ENCODE measurements at regions not wholly inside any gene's neighbourhood (a gene's known extent, or its start where the extent isn't known, plus 50 kb on each side); places are given as distances from the start of the nearest gene placed in this dataset.

GRCh38 chr19:31943191-31943661 lies 402.2 kb upstream of the ZNF507 start:
- TF ChIP-seq POLR2AphosphoS5 (IDR thresholded peaks at IDR 0.05) = no peak
- TF ChIP-seq EP300 (IDR thresholded peaks at IDR 0.05) = no peak
- no peak for TF ChIP-seq CTCF (IDR thresholded peaks at IDR 0.05)
- no peak for TF ChIP-seq POLR2A (IDR thresholded peaks at IDR 0.05)
- Histone ChIP-seq H3K9me3 (no peaks in the 10 kb centered on the region), H3K36me3 (no peaks in the 10 kb centered on the region), H3K27ac (no peak overlapping the region), H3K4me3 (no peak overlapping the region), H3K4me1 (no peaks in the 10 kb centered on the region), H3K27me3 (no peaks in the 10 kb centered on the region)
- no peak for ATAC-seq
- WGBS, 2 donors (ENCODE audit: low coverage in 1 of 2) = 57 to 66% methylated on average over 4 to 9 of the region's 11 CpGs

- no peak for ATAC-seq
- Histone ChIP-seq H3K4me1 (no peaks in the 10 kb centered on the region), H3K27me3 (no peaks in the 10 kb centered on the region), H3K4me3 (no peak overlapping the region), H3K27ac (no peak overlapping the region), H3K36me3 (no peaks in the 10 kb centered on the region), H3K9me3 (no peaks in the 10 kb centered on the region)
- TF ChIP-seq POLR2AphosphoS5 (IDR thresholded peaks at IDR 0.05) = no peak
- no peak for TF ChIP-seq CTCF (IDR thresholded peaks at IDR 0.05)
- TF ChIP-seq EP300 (IDR thresholded peaks at IDR 0.05) = no peak
- TF ChIP-seq POLR2A (IDR thresholded peaks at IDR 0.05) = no peak
- 58 to 66% methylated on average over 9 to 11 of the region's 11 CpGs for WGBS, 2 donors (ENCODE audit: low coverage in 1 of 2)
Measured at GRCh38 chr19:31943778-31944177, 401.6 kb upstream of the ZNF507 start.

- H3K27ac ChIP-seq = no peak overlapping the region
- H3K4me1 ChIP-seq = no peaks in the 10 kb centered on the region
- no peaks in the 10 kb centered on the region for H3K27me3 ChIP-seq
- no peaks in the 10 kb centered on the region for H3K9me3 ChIP-seq
- no peak for TF ChIP-seq CTCF (IDR thresholded peaks at IDR 0.05)
- TF ChIP-seq POLR2A (IDR thresholded peaks at IDR 0.05) = no peak
- no peak for TF ChIP-seq EP300 (IDR thresholded peaks at IDR 0.05)
- no peak for TF ChIP-seq POLR2AphosphoS5 (IDR thresholded peaks at IDR 0.05)
- no peak overlapping the region for H3K4me3 ChIP-seq
- WGBS, 2 donors (ENCODE audit: low coverage in 1 of 2) = 93 to 100% methylated on average over 1 to 3 of the region's 3 CpGs
- no peaks in the 10 kb centered on the region for H3K36me3 ChIP-seq
- ATAC-seq = no peak
Measured at GRCh38 chr19:31944326-31944725, 401.1 kb upstream of the ZNF507 start.

- Histone ChIP-seq H3K4me1 (no peaks in the 10 kb centered on the region), H3K36me3 (no peaks in the 10 kb centered on the region), H3K27me3 (no peaks in the 10 kb centered on the region), H3K9me3 (no peaks in the 10 kb centered on the region), H3K27ac (no peak overlapping the region), H3K4me3 (no peak overlapping the region)
- WGBS, 2 donors (ENCODE audit: low coverage in 1 of 2) = 17 to 50% methylated on average over 1 of the region's 4 CpGs
- TF ChIP-seq CTCF (IDR thresholded peaks at IDR 0.05) (no peak), EP300 (IDR thresholded peaks at IDR 0.05) (no peak), POLR2A (IDR thresholded peaks at IDR 0.05) (no peak), POLR2AphosphoS5 (IDR thresholded peaks at IDR 0.05) (no peak)
- no peak for ATAC-seq
Measured at GRCh38 chr19:31946491-31946890, 398.9 kb upstream of the ZNF507 start.

GRCh38 chr19:31947436-31948115 lies 397.8 kb upstream of the ZNF507 start:
- 87% methylated on average over 3 to 9 of the region's 17 CpGs for WGBS, 2 donors (ENCODE audit: low coverage in 1 of 2)

More at GRCh38 chr19:31947436-31948115, 397.8 kb upstream of the ZNF507 start:
- no peak for TF ChIP-seq POLR2AphosphoS5 (IDR thresholded peaks at IDR 0.05)
- no peak for TF ChIP-seq POLR2A (IDR thresholded peaks at IDR 0.05)
- TF ChIP-seq CTCF (IDR thresholded peaks at IDR 0.05) = no peak
- TF ChIP-seq EP300 (IDR thresholded peaks at IDR 0.05) = no peak
- H3K4me1 ChIP-seq = no peaks in the 10 kb centered on the region
- no peak for ATAC-seq
- H3K27me3 ChIP-seq = no peaks in the 10 kb centered on the region
- no peaks in the 10 kb centered on the region for H3K36me3 ChIP-seq
- H3K9me3 ChIP-seq = no peaks in the 10 kb centered on the region
- no peak overlapping the region for H3K27ac ChIP-seq
- H3K4me3 ChIP-seq = no peak overlapping the region

All from gastroesophageal sphincter (tissue), 4 donors.